ENCODE measurements at regions not wholly inside any gene's neighbourhood (a gene's known extent, or its start where the extent isn't known, plus 50 kb on each side); places are given as distances from the start of the nearest gene placed in this dataset.

- TF ChIP-seq CTCF (IDR thresholded peaks at IDR 0.05; ENCODE audit: poor library complexity, severe bottlenecking) (peak; percentile 30), EZH2 (IDR thresholded peaks at IDR 0.05; ENCODE audit: borderline replicate concordance, insufficient read depth, low read length, poor library complexity, severe bottlenecking) (no peak)
Observed at GRCh38 chr3:43855674-43856299, 165.0 kb downstream of the ABHD5 start.

GRCh38 chr3:43856351-43856750 is 165.6 kb downstream of the ABHD5 start:
- H3F3A ChIP-seq (ENCODE audit: insufficient read depth, low read length, poor library complexity, severe bottlenecking), result no peaks in the 10 kb centered on the region
- H2AFZ ChIP-seq (ENCODE audit: low read depth, low read length), result no peak overlapping the region
- no peak overlapping the region for H3K4me3 ChIP-seq (ENCODE audit: low read length)
- no peak overlapping the region for H3K9ac ChIP-seq (ENCODE audit: low read length)
- TF ChIP-seq SMC3 (conservative IDR thresholded peaks at IDR 0.05; ENCODE audit: poor library complexity), result no peak
- no peak for TF ChIP-seq CTCF (IDR thresholded peaks at IDR 0.05; ENCODE audit: poor library complexity, severe bottlenecking)
- TF ChIP-seq EP300 (conservative IDR thresholded peaks at IDR 0.05; ENCODE audit: poor library complexity, severe bottlenecking), result no peak
- TF ChIP-seq TAF1 (IDR thresholded peaks at IDR 0.05; ENCODE audit: low read depth), result no peak
- TF ChIP-seq MXI1 (conservative IDR thresholded peaks at IDR 0.05; ENCODE audit: poor library complexity, severe bottlenecking), result no peak
- TF ChIP-seq REST (IDR thresholded peaks at IDR 0.05; ENCODE audit: borderline replicate concordance), result no peak
- no peaks in the 10 kb centered on the region for H4K20me1 ChIP-seq (ENCODE audit: insufficient read depth)
- no peak overlapping the region for H3K4me2 ChIP-seq (ENCODE audit: low read length)
- H3K36me3 ChIP-seq (ENCODE audit: insufficient read depth, low read length), result no peaks in the 10 kb centered on the region
- no peaks in the 10 kb centered on the region for H3K9me2 ChIP-seq (ENCODE audit: insufficient read depth, low read length)
- H3K27me3 ChIP-seq (ENCODE audit: insufficient read depth, low read depth, low read length), result no peaks in the 10 kb centered on the region
- H3K9me3 ChIP-seq (ENCODE audit: low read length), result no peaks in the 10 kb centered on the region
- H3K79me2 ChIP-seq (replicated peaks; ENCODE audit: insufficient read depth, low read length), result no peaks in the 10 kb centered on the region
- no peak overlapping the region for H3K27ac ChIP-seq (ENCODE audit: low read length)

More at GRCh38 chr3:43855674-43856299, 165.0 kb downstream of the ABHD5 start:
- Histone ChIP-seq H3K9me2 (ENCODE audit: insufficient read depth, low read length) (no peaks in the 10 kb centered on the region), H4K20me1 (ENCODE audit: insufficient read depth) (no peaks in the 10 kb centered on the region), H3K4me3 (ENCODE audit: low read length) (no peak overlapping the region), H3K36me3 (ENCODE audit: insufficient read depth, low read length) (no peaks in the 10 kb centered on the region), H3K79me2 (replicated peaks; ENCODE audit: insufficient read depth, low read length) (no peaks in the 10 kb centered on the region), H3F3A (ENCODE audit: insufficient read depth, low read length, poor library complexity, severe bottlenecking) (no peaks in the 10 kb centered on the region), H3K9me3 (ENCODE audit: low read length) (no peaks in the 10 kb centered on the region), H3K27ac (ENCODE audit: low read length) (no peak overlapping the region), H2AFZ (ENCODE audit: low read depth, low read length) (no peak overlapping the region), H3K4me2 (ENCODE audit: low read length) (no peak overlapping the region), H3K27me3 (ENCODE audit: insufficient read depth, low read depth, low read length) (no peaks in the 10 kb centered on the region), H3K9ac (ENCODE audit: low read length) (no peak overlapping the region)

All from neural cell (in vitro differentiated cells).